Central memory CD4-positive, alpha-beta T cell (primary cell): ENCODE measurements at regions not wholly inside any gene's neighbourhood (a gene's known extent, or its start where the extent isn't known, plus 50 kb on each side); places are given as distances from the start of the nearest gene placed in this dataset.

Source experiments
- DNase-seq: peaks from one replicate; pipeline ENCODE4 v3.0.0; 2022

GRCh38 chr1:93815366-93816110 is 63.5 kb downstream of the DNTTIP2 start:
- DNase-seq = no peak

- DNase-seq = no peak
Measured at GRCh38 chr1:93814795-93815340, 64.1 kb downstream of the DNTTIP2 start.

GRCh38 chr1:93814059-93814794 is 64.8 kb downstream of the DNTTIP2 start:
- DNase-seq = peak; percentile 14

- DNase-seq = no peak
Measured at GRCh38 chr1:93813076-93813475, 65.9 kb downstream of the DNTTIP2 start.

- DNase-seq = no peak
Measured at GRCh38 chr1:93811326-93812065, 67.5 kb downstream of the DNTTIP2 start.

GRCh38 chr1:93810316-93810715 is 68.7 kb downstream of the DNTTIP2 start:
- no peak for DNase-seq

GRCh38 chr1:93808871-93809270 is 70.1 kb downstream of the DNTTIP2 start:
- no peak for DNase-seq

- DNase-seq = no peak
Measured at GRCh38 chr1:93807311-93807930, 71.6 kb downstream of the DNTTIP2 start.

GRCh38 chr1:93805027-93805610 is 73.9 kb downstream of the DNTTIP2 start:
- DNase-seq = no peak

GRCh38 chr1:93804412-93804811 is 74.6 kb downstream of the DNTTIP2 start:
- DNase-seq = no peak

- DNase-seq = no peak
Measured at GRCh38 chr1:93801471-93801870, 77.5 kb downstream of the DNTTIP2 start.

- DNase-seq = no peak
Measured at GRCh38 chr1:93800856-93801255, 78.2 kb downstream of the DNTTIP2 start.

GRCh38 chr1:93798291-93798690 is 80.7 kb downstream of the DNTTIP2 start:
- DNase-seq = no peak

GRCh38 chr1:93784538-93784937 is 94.5 kb downstream of the DNTTIP2 start:
- DNase-seq = no peak

GRCh38 chr1:93783876-93784275 is 95.1 kb downstream of the DNTTIP2 start:
- DNase-seq = no peak

- no peak for DNase-seq
Measured at GRCh38 chr1:93779540-93780165, 98.0 kb upstream of the BCAR3 start.

GRCh38 chr1:93778457-93778856 is 96.8 kb upstream of the BCAR3 start:
- DNase-seq = no peak

- DNase-seq = no peak
Measured at GRCh38 chr1:93777255-93777654, 95.6 kb upstream of the BCAR3 start.

GRCh38 chr1:93776728-93777127 is 95.1 kb upstream of the BCAR3 start:
- no peak for DNase-seq

- DNase-seq = no peak
Measured at GRCh38 chr1:93775224-93775623, 93.6 kb upstream of the BCAR3 start.

GRCh38 chr1:93774707-93775106 is 93.1 kb upstream of the BCAR3 start:
- no peak for DNase-seq
